H1 (cell line): ENCODE measurements at regions not wholly inside any gene's neighbourhood (a gene's known extent, or its start where the extent isn't known, plus 50 kb on each side); places are given as distances from the start of the nearest gene placed in this dataset.

Source experiments
- BRCA1 ChIP-seq: IDR thresholded peaks from 2 replicates; pipeline ENCODE4 v1.6.1; 2012; ENCODE audit warnings: low read depth, low read length, improper control_type of control experiment
- CEBPB ChIP-seq: IDR thresholded peaks from 2 replicates; pipeline ENCODE4 v1.6.1; 2012; ENCODE audit warnings: low read depth, low read length
- EP300 ChIP-seq, 2 experiments: IDR thresholded peaks; 1 replicate in 1 of 2; 2 replicates in 1 of 2; pipeline ENCODE4 v1.6.1; 2011 to 2012; ENCODE audit warnings: low read depth in 2 of 2, low read length in 2 of 2, mild to moderate bottlenecking in 2 of 2, borderline replicate concordance in 1 of 2, inconsistent platforms in 1 of 2, moderate library complexity in 1 of 2
- JUND ChIP-seq: IDR thresholded peaks from 2 replicates; pipeline ENCODE4 v1.6.1; 2011; ENCODE audit warnings: mild to moderate bottlenecking, improper control_type of control experiment, low read length
- NANOG ChIP-seq: IDR thresholded peaks from 2 replicates; pipeline ENCODE4 v1.6.1; 2011; ENCODE audit warnings: low read length, low read depth, mild to moderate bottlenecking, inconsistent platforms; ENCODE audit not compliant: insufficient read depth, poor library complexity, severe bottlenecking
- POLR2AphosphoS5 ChIP-seq: IDR thresholded peaks from 2 replicates; pipeline ENCODE4 v1.6.1; 2011; ENCODE audit warnings: low read depth, low read length
- RAD21 ChIP-seq, 2 experiments: IDR thresholded peaks in 1 of 2; conservative IDR thresholded peaks in 1 of 2; 2 replicates each; pipeline ENCODE4 v1.6.1; 2011; ENCODE audit warnings: low read depth in 2 of 2, low read length in 2 of 2, improper control_type of control experiment in 1 of 2, inconsistent platforms in 1 of 2, mild to moderate bottlenecking in 1 of 2, moderate library complexity in 1 of 2
- SAP30 ChIP-seq: fragments of 300-600 bp; sonication (generic); IDR thresholded peaks from 2 replicates; pipeline ENCODE4 v1.7.1; 2012; ENCODE audit warnings: low read length, moderate library complexity, mild to moderate bottlenecking, inconsistent platforms; ENCODE audit not compliant: insufficient read depth, insufficient replicate concordance
- SP4 ChIP-seq: IDR thresholded peaks from 2 replicates; pipeline ENCODE4 v1.6.1; 2012; ENCODE audit warnings: low read length, inconsistent platforms
- TF ChIP-seq, protein P1 (sequence below): fragments of 300-600 bp; sonication (generic); IDR thresholded peaks from 2 replicates; pipeline ENCODE4 v1.7.1; 2012; ENCODE audit warnings: low read length, moderate library complexity, mild to moderate bottlenecking, inconsistent platforms; ENCODE audit not compliant: insufficient replicate concordance

DNA sequence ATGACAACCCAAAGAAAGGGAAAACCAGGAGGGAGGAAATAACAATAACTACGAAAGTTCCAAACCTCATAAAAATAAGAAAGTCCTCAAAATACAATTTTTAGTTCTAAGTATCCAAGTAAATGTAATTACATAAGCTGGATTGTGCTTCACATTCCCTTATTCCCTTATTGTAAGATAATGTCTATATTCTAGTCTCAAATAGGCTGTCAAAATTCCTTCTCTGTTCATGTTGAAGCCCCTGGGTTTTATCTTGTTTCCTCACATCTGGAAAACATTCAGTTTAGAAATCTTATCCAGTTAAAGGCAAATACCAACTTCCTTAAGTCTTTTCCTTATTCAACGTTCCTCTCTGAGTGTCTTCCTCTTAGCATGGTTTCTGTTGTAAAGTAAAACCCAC, 282.3 kb downstream of the CD109 start (continued):
- TF ChIP-seq, protein P1, sequence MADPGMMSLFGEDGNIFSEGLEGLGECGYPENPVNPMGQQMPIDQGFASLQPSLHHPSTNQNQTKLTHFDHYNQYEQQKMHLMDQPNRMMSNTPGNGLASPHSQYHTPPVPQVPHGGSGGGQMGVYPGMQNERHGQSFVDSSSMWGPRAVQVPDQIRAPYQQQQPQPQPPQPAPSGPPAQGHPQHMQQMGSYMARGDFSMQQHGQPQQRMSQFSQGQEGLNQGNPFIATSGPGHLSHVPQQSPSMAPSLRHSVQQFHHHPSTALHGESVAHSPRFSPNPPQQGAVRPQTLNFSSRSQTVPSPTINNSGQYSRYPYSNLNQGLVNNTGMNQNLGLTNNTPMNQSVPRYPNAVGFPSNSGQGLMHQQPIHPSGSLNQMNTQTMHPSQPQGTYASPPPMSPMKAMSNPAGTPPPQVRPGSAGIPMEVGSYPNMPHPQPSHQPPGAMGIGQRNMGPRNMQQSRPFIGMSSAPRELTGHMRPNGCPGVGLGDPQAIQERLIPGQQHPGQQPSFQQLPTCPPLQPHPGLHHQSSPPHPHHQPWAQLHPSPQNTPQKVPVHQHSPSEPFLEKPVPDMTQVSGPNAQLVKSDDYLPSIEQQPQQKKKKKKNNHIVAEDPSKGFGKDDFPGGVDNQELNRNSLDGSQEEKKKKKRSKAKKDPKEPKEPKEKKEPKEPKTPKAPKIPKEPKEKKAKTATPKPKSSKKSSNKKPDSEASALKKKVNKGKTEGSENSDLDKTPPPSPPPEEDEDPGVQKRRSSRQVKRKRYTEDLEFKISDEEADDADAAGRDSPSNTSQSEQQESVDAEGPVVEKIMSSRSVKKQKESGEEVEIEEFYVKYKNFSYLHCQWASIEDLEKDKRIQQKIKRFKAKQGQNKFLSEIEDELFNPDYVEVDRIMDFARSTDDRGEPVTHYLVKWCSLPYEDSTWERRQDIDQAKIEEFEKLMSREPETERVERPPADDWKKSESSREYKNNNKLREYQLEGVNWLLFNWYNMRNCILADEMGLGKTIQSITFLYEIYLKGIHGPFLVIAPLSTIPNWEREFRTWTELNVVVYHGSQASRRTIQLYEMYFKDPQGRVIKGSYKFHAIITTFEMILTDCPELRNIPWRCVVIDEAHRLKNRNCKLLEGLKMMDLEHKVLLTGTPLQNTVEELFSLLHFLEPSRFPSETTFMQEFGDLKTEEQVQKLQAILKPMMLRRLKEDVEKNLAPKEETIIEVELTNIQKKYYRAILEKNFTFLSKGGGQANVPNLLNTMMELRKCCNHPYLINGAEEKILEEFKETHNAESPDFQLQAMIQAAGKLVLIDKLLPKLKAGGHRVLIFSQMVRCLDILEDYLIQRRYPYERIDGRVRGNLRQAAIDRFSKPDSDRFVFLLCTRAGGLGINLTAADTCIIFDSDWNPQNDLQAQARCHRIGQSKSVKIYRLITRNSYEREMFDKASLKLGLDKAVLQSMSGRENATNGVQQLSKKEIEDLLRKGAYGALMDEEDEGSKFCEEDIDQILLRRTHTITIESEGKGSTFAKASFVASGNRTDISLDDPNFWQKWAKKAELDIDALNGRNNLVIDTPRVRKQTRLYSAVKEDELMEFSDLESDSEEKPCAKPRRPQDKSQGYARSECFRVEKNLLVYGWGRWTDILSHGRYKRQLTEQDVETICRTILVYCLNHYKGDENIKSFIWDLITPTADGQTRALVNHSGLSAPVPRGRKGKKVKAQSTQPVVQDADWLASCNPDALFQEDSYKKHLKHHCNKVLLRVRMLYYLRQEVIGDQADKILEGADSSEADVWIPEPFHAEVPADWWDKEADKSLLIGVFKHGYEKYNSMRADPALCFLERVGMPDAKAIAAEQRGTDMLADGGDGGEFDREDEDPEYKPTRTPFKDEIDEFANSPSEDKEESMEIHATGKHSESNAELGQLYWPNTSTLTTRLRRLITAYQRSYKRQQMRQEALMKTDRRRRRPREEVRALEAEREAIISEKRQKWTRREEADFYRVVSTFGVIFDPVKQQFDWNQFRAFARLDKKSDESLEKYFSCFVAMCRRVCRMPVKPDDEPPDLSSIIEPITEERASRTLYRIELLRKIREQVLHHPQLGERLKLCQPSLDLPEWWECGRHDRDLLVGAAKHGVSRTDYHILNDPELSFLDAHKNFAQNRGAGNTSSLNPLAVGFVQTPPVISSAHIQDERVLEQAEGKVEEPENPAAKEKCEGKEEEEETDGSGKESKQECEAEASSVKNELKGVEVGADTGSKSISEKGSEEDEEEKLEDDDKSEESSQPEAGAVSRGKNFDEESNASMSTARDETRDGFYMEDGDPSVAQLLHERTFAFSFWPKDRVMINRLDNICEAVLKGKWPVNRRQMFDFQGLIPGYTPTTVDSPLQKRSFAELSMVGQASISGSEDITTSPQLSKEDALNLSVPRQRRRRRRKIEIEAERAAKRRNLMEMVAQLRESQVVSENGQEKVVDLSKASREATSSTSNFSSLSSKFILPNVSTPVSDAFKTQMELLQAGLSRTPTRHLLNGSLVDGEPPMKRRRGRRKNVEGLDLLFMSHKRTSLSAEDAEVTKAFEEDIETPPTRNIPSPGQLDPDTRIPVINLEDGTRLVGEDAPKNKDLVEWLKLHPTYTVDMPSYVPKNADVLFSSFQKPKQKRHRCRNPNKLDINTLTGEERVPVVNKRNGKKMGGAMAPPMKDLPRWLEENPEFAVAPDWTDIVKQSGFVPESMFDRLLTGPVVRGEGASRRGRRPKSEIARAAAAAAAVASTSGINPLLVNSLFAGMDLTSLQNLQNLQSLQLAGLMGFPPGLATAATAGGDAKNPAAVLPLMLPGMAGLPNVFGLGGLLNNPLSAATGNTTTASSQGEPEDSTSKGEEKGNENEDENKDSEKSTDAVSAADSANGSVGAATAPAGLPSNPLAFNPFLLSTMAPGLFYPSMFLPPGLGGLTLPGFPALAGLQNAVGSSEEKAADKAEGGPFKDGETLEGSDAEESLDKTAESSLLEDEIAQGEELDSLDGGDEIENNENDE = no peak
- no peak for TF ChIP-seq SP4
- TF ChIP-seq POLR2AphosphoS5 = no peak
- no peak for TF ChIP-seq EP300 (IDR thresholded peaks at IDR 0.05; ENCODE audit: borderline replicate concordance in 1 of 2, low read depth in 2 of 2, low read length in 2 of 2)
- no peak for TF ChIP-seq CEBPB
- no peak for TF ChIP-seq NANOG
- no peak for TF ChIP-seq SAP30
- TF ChIP-seq RAD21 (IDR thresholded peaks at IDR 0.05 in 1 of 2, conservative IDR thresholded peaks at IDR 0.05 in 1 of 2; ENCODE audit: low read depth in 2 of 2, low read length in 2 of 2) = no peak
- TF ChIP-seq JUND = no peak
- TF ChIP-seq BRCA1 = no peak
